HCT116 (cell line): ENCODE measurements at regions not wholly inside any gene's neighbourhood (a gene's known extent, or its start where the extent isn't known, plus 50 kb on each side); places are given as distances from the start of the nearest gene placed in this dataset.

Source experiments
- ATAC-seq: fragments of 200-7000 bp; cut with Tn5 transposase; 2 replicates; pipeline ENCODE4 v1.9.1; 2020; ENCODE audit warnings: mild to moderate bottlenecking, moderate library complexity
- BruUV-seq: library from RNA; stranded (reverse); fragments of 400-500 nt; replicated peaks from 2 replicates; lab custom pipeline; 2021; lab: Mats Ljungman, UMichigan
- CTCF ChIA-PET: fragments of 300-600 bp; sonication (Branson Sonifier 250); formaldehyde crosslinking; loops from one replicate; lab custom pipeline; 2021; ENCODE audit warnings: antibody characterized with exemption; lab: Charles Lee
- POLR2A ChIA-PET: fragments of 300-600, 350-600 bp; sonication (Branson Sonifier 250); formaldehyde crosslinking; loops from one replicate; lab custom pipeline; 2021; ENCODE audit warnings: antibody characterized with exemption; lab: Charles Lee
- RAD21 ChIA-PET, 2 experiments: fragments of 300-600 bp; sonication (Branson Sonifier 250); formaldehyde crosslinking; loops; one replicate each; lab custom pipeline; 2023; ENCODE audit warnings: low total read pairs in 2 of 2; ENCODE audit not compliant: uncharacterized antibody in 2 of 2, unreplicated experiment in 2 of 2, low non-redundant PET in 1 of 2; lab: Charles Lee
- DNase-seq: peaks from one replicate; pipeline ENCODE4 v3.0.0-alpha.2; 2010; ENCODE audit warnings: low read depth, low spot score
- H2AFZ ChIP-seq: fragments of 200-600 bp; shearing (Covaris generic), sonication (generic); 2 replicates; pipeline ENCODE4 v1.6.1; 2017; ENCODE audit warnings: low read depth, mixed run types, mixed read lengths, antibody characterized with exemption, low read length; ENCODE audit not compliant: poor library complexity, severe bottlenecking
- H3K27ac ChIP-seq: 2 replicates; pipeline ENCODE4 v1.5.1; 2012; ENCODE audit warnings: low read depth, low read length
- H3K27me3 ChIP-seq: fragments of 200-600 bp; sonication (generic); 2 replicates; pipeline ENCODE4 v1.6.1; 2016; ENCODE audit warnings: mixed run types, low read length, mixed read lengths; ENCODE audit not compliant: insufficient read depth
- H3K36me3 ChIP-seq, 2 experiments: fragments of 200-500 bp in 1 of 2; fragments of 200-600 bp in 1 of 2; sonication (Bioruptor generic) in 1 of 2; sonication (generic) in 1 of 2; 2 replicates each; pipeline versions ENCODE4 v1.5.1 to v1.6.1; 2014 to 2016; ENCODE audit warnings: low read length in 2 of 2, inconsistent platforms in 1 of 2, mixed read lengths in 1 of 2, mixed run types in 1 of 2; ENCODE audit not compliant: insufficient read depth in 2 of 2, control insufficient read depth in 1 of 2
- H3K4me1 ChIP-seq, 2 experiments: fragments of 200-600 bp in 1 of 2; sonication (generic) in 1 of 2; 2 replicates each; pipeline versions ENCODE4 v1.5.1 to v1.6.1; 2012 to 2017; ENCODE audit warnings: low read length in 2 of 2, inconsistent platforms in 1 of 2, mild to moderate bottlenecking in 1 of 2, mixed read lengths in 1 of 2, mixed run types in 1 of 2, moderate library complexity in 1 of 2; ENCODE audit not compliant: insufficient read depth in 2 of 2, control insufficient read depth in 1 of 2
- H3K4me2 ChIP-seq: fragments of 200-600 bp; sonication (generic); 2 replicates; pipeline ENCODE4 v1.6.1; 2017; ENCODE audit warnings: mixed run types, low read length, mixed read lengths
- H3K4me3 ChIP-seq, 2 experiments: fragments of 200-600 bp in 1 of 2; sonication (generic) in 1 of 2; replicated peaks in 1 of 2; 2 replicates each; pipeline ENCODE4 v1.5.1; 2011 to 2016; ENCODE audit warnings: low read length in 2 of 2, control low read depth in 1 of 2, low read depth in 1 of 2, mild to moderate bottlenecking in 1 of 2, mixed read lengths in 1 of 2, mixed run types in 1 of 2
- H3K79me2 ChIP-seq: fragments of 200-600 bp; sonication (generic); 2 replicates; pipeline ENCODE4 v1.6.1; 2017; ENCODE audit warnings: mild to moderate bottlenecking, mixed run types, low read length, moderate library complexity, mixed read lengths; ENCODE audit not compliant: insufficient read depth
- H3K9ac ChIP-seq: fragments of 200-600 bp; sonication (generic); 2 replicates; pipeline ENCODE4 v1.6.1; 2016; ENCODE audit warnings: low read length, mixed read lengths
- H3K9me2 ChIP-seq: fragments of 200-600 bp; sonication (generic), shearing (Covaris generic); 2 replicates; pipeline ENCODE4 v1.6.1; 2017; ENCODE audit warnings: mixed run types, mild to moderate bottlenecking, moderate library complexity; ENCODE audit not compliant: insufficient read depth
- H3K9me3 ChIP-seq, 2 experiments: fragments of 200-500 bp in 1 of 2; fragments of 200-600 bp in 1 of 2; sonication (Bioruptor generic) in 1 of 2; sonication (generic) in 1 of 2; 2 replicates each; pipeline ENCODE4 v1.6.1; 2014 to 2017; ENCODE audit warnings: low read length in 2 of 2, mixed read lengths in 2 of 2, inconsistent platforms in 1 of 2, low read depth in 1 of 2, mild to moderate bottlenecking in 1 of 2, mixed run types in 1 of 2, moderate library complexity in 1 of 2; ENCODE audit not compliant: control insufficient read depth in 1 of 2, insufficient read depth in 1 of 2
- H4K20me1 ChIP-seq: fragments of 200-600 bp; sonication (generic), shearing (Covaris generic); 2 replicates; pipeline ENCODE4 v1.6.1; 2017; ENCODE audit warnings: mixed run types, mild to moderate bottlenecking, moderate library complexity; ENCODE audit not compliant: insufficient read depth
- CBX3 ChIP-seq: IDR thresholded peaks from 2 replicates; pipeline ENCODE4 v1.6.1; 2012; ENCODE audit warnings: low read depth
- CEBPB ChIP-seq: IDR thresholded peaks from 2 replicates; pipeline ENCODE4 v1.6.1; 2012; ENCODE audit warnings: low read depth
- EGR1 ChIP-seq: IDR thresholded peaks from 2 replicates; pipeline ENCODE4 v1.6.1; 2012; ENCODE audit warnings: low read depth
- ELF1 ChIP-seq: IDR thresholded peaks from 2 replicates; pipeline ENCODE4 v1.6.1; 2012; ENCODE audit warnings: low read depth, borderline replicate concordance
- EZH2 ChIP-seq: fragments of 200-600 bp; sonication (generic); IDR thresholded peaks from 2 replicates; pipeline ENCODE4 v1.6.1; 2017; ENCODE audit warnings: antibody characterized with exemption, mixed run types
- FOSL1 ChIP-seq: IDR thresholded peaks from 2 replicates; pipeline ENCODE4 v1.6.1; 2012; ENCODE audit warnings: low read depth
- POLR2A ChIP-seq: IDR thresholded peaks from 2 replicates; pipeline ENCODE4 v1.7.0; 2011; ENCODE audit warnings: borderline replicate concordance; ENCODE audit not compliant: insufficient read depth, insufficient read length; ENCODE audit errors: extremely low read depth
- POLR2AphosphoS5 ChIP-seq: IDR thresholded peaks from 2 replicates; pipeline ENCODE4 v1.6.1; 2011; ENCODE audit warnings: mild to moderate bottlenecking, low read depth, low read length, moderate library complexity
- RAD21 ChIP-seq: IDR thresholded peaks from 2 replicates; pipeline ENCODE4 v1.6.1; 2012; ENCODE audit warnings: low read depth, mild to moderate bottlenecking
- SIN3A ChIP-seq: IDR thresholded peaks from 2 replicates; pipeline ENCODE4 v1.6.1; 2012; ENCODE audit warnings: low read depth
- SP1 ChIP-seq: IDR thresholded peaks from 2 replicates; pipeline ENCODE4 v1.6.1; 2012; ENCODE audit warnings: low read depth
- SRF ChIP-seq: IDR thresholded peaks from 2 replicates; pipeline ENCODE4 v1.6.1; 2012; ENCODE audit warnings: low read depth
- YY1 ChIP-seq: IDR thresholded peaks from 2 replicates; pipeline ENCODE4 v1.6.1; 2011; ENCODE audit warnings: low read length, low read depth, moderate library complexity, mild to moderate bottlenecking; ENCODE audit not compliant: insufficient replicate concordance; ENCODE audit errors: extremely low read depth
- ZFX ChIP-seq: fragments of 450-650 bp; IDR thresholded peaks from 2 replicates; pipeline ENCODE4 v1.6.1; 2017
- ZNF274 ChIP-seq: fragments of 200-500 bp; sonication (Bioruptor generic); IDR thresholded peaks from 2 replicates; pipeline ENCODE4 v1.6.1; 2014; ENCODE audit warnings: mild to moderate bottlenecking, low read depth, low read length, inconsistent platforms
- intact Hi-C: fragments of 100-400 bp; cut with micrococcal nuclease; formaldehyde crosslinking; loops from 2 replicates; pipeline ENCODE4 v1.10.0; 2022
- TF ChIP-seq, protein P1 (sequence below): IDR thresholded peaks from 2 replicates; pipeline ENCODE4 v1.6.1; 2012
- TF ChIP-seq, protein P2 (sequence below), 3 experiments: fragments of 200-600 bp in 1 of 3; sonication (generic) in 1 of 3; IDR thresholded peaks in 2 of 3; conservative IDR thresholded peaks in 1 of 3; 2 replicates each; pipeline ENCODE4 v1.5.1; 2012 to 2017; ENCODE audit warnings: low read depth in 2 of 3, low read length in 2 of 3, antibody characterized with exemption in 1 of 3, borderline replicate concordance in 1 of 3, control low read depth in 1 of 3, mild to moderate bottlenecking in 1 of 3, mixed read lengths in 1 of 3, mixed run types in 1 of 3, moderate library complexity in 1 of 3; ENCODE audit not compliant: insufficient read depth in 1 of 3
- TF ChIP-seq, protein P3 (sequence below): IDR thresholded peaks from 2 replicates; pipeline ENCODE4 v1.6.1; 2011; ENCODE audit warnings: mild to moderate bottlenecking, low read length, moderate library complexity; ENCODE audit not compliant: insufficient replicate concordance; ENCODE audit errors: extremely low read depth
- TF ChIP-seq, protein P4 (sequence below): IDR thresholded peaks from 2 replicates; pipeline ENCODE4 v1.6.1; 2012
- TF ChIP-seq, protein P5 (sequence below): IDR thresholded peaks from 2 replicates; pipeline ENCODE4 v1.6.1; 2012; ENCODE audit warnings: low read depth

DNA sequence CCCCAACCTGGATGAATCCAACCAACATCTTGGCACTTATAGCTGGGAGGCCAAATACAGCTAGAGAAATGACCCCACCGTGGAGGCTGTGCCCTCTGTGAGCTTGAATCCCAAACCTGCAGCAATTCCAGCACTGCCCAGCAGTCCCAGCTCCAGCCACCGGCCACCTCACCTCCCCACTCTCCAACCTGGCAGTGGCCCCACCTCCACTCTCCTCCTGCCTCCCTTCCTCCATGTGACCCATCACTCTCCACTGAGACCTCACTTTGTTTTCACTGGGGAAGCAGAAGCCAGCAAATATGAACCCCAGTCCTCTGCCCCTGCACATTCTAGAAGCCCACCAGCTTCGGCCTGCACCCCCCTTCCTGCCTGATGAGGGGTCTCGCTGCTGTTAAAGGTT lies 79.7 kb upstream of the LINGO1 start:
- no peak for DNase-seq
- Histone ChIP-seq H3K27ac (no peak overlapping the region), H3K79me2 (no peaks in the 10 kb centered on the region), H3K9ac (no peak overlapping the region)
- RAD21 ChIA-PET, result no interaction called here
- no peak for TF ChIP-seq SRF
- no peak for TF ChIP-seq EGR1
- no peak for TF ChIP-seq POLR2AphosphoS5
- TF ChIP-seq SIN3A, result no peak
- TF ChIP-seq, protein P1, sequence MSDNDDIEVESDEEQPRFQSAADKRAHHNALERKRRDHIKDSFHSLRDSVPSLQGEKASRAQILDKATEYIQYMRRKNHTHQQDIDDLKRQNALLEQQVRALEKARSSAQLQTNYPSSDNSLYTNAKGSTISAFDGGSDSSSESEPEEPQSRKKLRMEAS, result no peak
- TF ChIP-seq CBX3, result no peak
- no peak for TF ChIP-seq SP1
- TF ChIP-seq, protein P2, sequence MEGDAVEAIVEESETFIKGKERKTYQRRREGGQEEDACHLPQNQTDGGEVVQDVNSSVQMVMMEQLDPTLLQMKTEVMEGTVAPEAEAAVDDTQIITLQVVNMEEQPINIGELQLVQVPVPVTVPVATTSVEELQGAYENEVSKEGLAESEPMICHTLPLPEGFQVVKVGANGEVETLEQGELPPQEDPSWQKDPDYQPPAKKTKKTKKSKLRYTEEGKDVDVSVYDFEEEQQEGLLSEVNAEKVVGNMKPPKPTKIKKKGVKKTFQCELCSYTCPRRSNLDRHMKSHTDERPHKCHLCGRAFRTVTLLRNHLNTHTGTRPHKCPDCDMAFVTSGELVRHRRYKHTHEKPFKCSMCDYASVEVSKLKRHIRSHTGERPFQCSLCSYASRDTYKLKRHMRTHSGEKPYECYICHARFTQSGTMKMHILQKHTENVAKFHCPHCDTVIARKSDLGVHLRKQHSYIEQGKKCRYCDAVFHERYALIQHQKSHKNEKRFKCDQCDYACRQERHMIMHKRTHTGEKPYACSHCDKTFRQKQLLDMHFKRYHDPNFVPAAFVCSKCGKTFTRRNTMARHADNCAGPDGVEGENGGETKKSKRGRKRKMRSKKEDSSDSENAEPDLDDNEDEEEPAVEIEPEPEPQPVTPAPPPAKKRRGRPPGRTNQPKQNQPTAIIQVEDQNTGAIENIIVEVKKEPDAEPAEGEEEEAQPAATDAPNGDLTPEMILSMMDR (IDR thresholded peaks at IDR 0.05 in 2 of 3, conservative IDR thresholded peaks at IDR 0.05 in 1 of 3; ENCODE audit: borderline replicate concordance in 1 of 3, insufficient read depth in 1 of 3, low read depth in 2 of 3, low read length in 2 of 3), result no peak
- TF ChIP-seq, protein P3, sequence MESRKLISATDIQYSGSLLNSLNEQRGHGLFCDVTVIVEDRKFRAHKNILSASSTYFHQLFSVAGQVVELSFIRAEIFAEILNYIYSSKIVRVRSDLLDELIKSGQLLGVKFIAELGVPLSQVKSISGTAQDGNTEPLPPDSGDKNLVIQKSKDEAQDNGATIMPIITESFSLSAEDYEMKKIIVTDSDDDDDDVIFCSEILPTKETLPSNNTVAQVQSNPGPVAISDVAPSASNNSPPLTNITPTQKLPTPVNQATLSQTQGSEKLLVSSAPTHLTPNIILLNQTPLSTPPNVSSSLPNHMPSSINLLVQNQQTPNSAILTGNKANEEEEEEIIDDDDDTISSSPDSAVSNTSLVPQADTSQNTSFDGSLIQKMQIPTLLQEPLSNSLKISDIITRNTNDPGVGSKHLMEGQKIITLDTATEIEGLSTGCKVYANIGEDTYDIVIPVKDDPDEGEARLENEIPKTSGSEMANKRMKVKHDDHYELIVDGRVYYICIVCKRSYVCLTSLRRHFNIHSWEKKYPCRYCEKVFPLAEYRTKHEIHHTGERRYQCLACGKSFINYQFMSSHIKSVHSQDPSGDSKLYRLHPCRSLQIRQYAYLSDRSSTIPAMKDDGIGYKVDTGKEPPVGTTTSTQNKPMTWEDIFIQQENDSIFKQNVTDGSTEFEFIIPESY, result no peak
- TF ChIP-seq POLR2A, result no peak
- TF ChIP-seq RAD21, result no peak
- TF ChIP-seq ZNF274, result no peak
- no peak for TF ChIP-seq ELF1
- no peak for TF ChIP-seq CEBPB
- no peak for TF ChIP-seq EZH2
- TF ChIP-seq, protein P4, sequence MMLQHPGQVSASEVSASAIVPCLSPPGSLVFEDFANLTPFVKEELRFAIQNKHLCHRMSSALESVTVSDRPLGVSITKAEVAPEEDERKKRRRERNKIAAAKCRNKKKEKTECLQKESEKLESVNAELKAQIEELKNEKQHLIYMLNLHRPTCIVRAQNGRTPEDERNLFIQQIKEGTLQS, result no peak
- no peak for TF ChIP-seq YY1
- TF ChIP-seq, protein P5, sequence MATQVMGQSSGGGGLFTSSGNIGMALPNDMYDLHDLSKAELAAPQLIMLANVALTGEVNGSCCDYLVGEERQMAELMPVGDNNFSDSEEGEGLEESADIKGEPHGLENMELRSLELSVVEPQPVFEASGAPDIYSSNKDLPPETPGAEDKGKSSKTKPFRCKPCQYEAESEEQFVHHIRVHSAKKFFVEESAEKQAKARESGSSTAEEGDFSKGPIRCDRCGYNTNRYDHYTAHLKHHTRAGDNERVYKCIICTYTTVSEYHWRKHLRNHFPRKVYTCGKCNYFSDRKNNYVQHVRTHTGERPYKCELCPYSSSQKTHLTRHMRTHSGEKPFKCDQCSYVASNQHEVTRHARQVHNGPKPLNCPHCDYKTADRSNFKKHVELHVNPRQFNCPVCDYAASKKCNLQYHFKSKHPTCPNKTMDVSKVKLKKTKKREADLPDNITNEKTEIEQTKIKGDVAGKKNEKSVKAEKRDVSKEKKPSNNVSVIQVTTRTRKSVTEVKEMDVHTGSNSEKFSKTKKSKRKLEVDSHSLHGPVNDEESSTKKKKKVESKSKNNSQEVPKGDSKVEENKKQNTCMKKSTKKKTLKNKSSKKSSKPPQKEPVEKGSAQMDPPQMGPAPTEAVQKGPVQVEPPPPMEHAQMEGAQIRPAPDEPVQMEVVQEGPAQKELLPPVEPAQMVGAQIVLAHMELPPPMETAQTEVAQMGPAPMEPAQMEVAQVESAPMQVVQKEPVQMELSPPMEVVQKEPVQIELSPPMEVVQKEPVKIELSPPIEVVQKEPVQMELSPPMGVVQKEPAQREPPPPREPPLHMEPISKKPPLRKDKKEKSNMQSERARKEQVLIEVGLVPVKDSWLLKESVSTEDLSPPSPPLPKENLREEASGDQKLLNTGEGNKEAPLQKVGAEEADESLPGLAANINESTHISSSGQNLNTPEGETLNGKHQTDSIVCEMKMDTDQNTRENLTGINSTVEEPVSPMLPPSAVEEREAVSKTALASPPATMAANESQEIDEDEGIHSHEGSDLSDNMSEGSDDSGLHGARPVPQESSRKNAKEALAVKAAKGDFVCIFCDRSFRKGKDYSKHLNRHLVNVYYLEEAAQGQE, result no peak
- no peak for TF ChIP-seq FOSL1
- TF ChIP-seq ZFX, result no peak
- TF ChIP-seq, all 23 proteins: peak for 0
- H4K20me1 ChIP-seq, result no peaks in the 10 kb centered on the region
- H3K9me3 ChIP-seq, result no peaks in the 10 kb centered on the region
- POLR2A ChIA-PET, result no interaction called here
- H3K4me1 ChIP-seq, result no peaks in the 10 kb centered on the region
- peaks cover 7% of the 10 kb centered on the region; the same call in 1 of the 2 replicates for H3K27me3 ChIP-seq
- BruUV-seq, result no TSS peak
- H2AFZ ChIP-seq, result no peak overlapping the region
- no peaks in the 10 kb centered on the region for H3K36me3 ChIP-seq
- CTCF ChIA-PET, result no interaction called here
- ATAC-seq, result no peak
- H3K4me3 ChIP-seq, result no peak overlapping the region
- H3K9me2 ChIP-seq, result no peaks in the 10 kb centered on the region
- no peak overlapping the region for H3K4me2 ChIP-seq
- intact Hi-C loops, result no loop called here
